BLaER1 (cell line): ENCODE measurements at regions not wholly inside any gene's neighbourhood (a gene's known extent, or its start where the extent isn't known, plus 50 kb on each side); places are given as distances from the start of the nearest gene placed in this dataset.

Experiments used
- H3K27ac ChIP-seq: shearing (Covaris generic); formaldehyde crosslinking; 2 replicates; pipeline ENCODE4 v1.8.1; 2022
- H3K27me3 ChIP-seq: shearing (Covaris generic); formaldehyde crosslinking; 2 replicates; pipeline ENCODE4 v1.8.1; 2022
- H3K36me3 ChIP-seq: shearing (Covaris generic); formaldehyde crosslinking; 2 replicates; pipeline ENCODE4 v1.8.1; 2022
- H3K4me1 ChIP-seq: shearing (Covaris generic); formaldehyde crosslinking; 2 replicates; pipeline ENCODE4 v1.8.1; 2022
- H3K4me2 ChIP-seq: shearing (Covaris generic); formaldehyde crosslinking; 2 replicates; pipeline ENCODE4 v1.8.1; 2022
- H3K4me3 ChIP-seq: shearing (Covaris generic); formaldehyde crosslinking; 2 replicates; pipeline ENCODE4 v1.8.1; 2022
- H3K9ac ChIP-seq: shearing (Covaris generic); formaldehyde crosslinking; 2 replicates; pipeline ENCODE4 v1.8.1; 2022
- H3K9me3 ChIP-seq: shearing (Covaris generic); formaldehyde crosslinking; 2 replicates; pipeline ENCODE4 v1.8.1; 2022
- H4K20me1 ChIP-seq: shearing (Covaris generic); formaldehyde crosslinking; 2 replicates; pipeline ENCODE4 v1.8.1; 2022
- Cebpa-rat ChIP-seq: shearing (Covaris generic); IDR thresholded peaks from 2 replicates; pipeline ENCODE4 v1.8.1; 2022

- H3K9ac ChIP-seq = no peak overlapping the region
- H3K27me3 ChIP-seq = no peaks in the 10 kb centered on the region
- no peaks in the 10 kb centered on the region for H3K9me3 ChIP-seq
- no peak for TF ChIP-seq Cebpa-rat
- no peaks in the 10 kb centered on the region for H3K36me3 ChIP-seq
- H3K27ac ChIP-seq = no peak overlapping the region
- no peak overlapping the region for H3K4me3 ChIP-seq
- H3K4me1 ChIP-seq = peaks cover 46% of the 10 kb centered on the region
- no peaks in the 10 kb centered on the region for H4K20me1 ChIP-seq
- H3K4me2 ChIP-seq = peak overlapping the region; percentile 35; the same call in 1 of the 2 replicates
Observed at GRCh38 chr6:6971369-6971768, 136.4 kb upstream of the RREB1 start.

GRCh38 chr6:6972456-6972855 lies 135.3 kb upstream of the RREB1 start:
- Histone ChIP-seq H3K4me3 (no peak overlapping the region), H3K9ac (no peak overlapping the region), H3K27ac (no peak overlapping the region), H3K4me1 (peaks cover 57% of the 10 kb centered on the region), H3K9me3 (no peaks in the 10 kb centered on the region), H3K36me3 (no peaks in the 10 kb centered on the region), H3K4me2 (no peak overlapping the region), H3K27me3 (no peaks in the 10 kb centered on the region), H4K20me1 (no peaks in the 10 kb centered on the region)
- no peak for TF ChIP-seq Cebpa-rat

GRCh38 chr6:6973721-6974120 lies 134.0 kb upstream of the RREB1 start:
- 0 out of 2 replicates have a peak overlapping the region, but pooled peaks have one; percentile 5 for H3K4me2 ChIP-seq
- H3K27ac ChIP-seq = no peak overlapping the region
- peaks cover 69% of the 10 kb centered on the region for H3K4me1 ChIP-seq
- TF ChIP-seq Cebpa-rat = no peak
- H4K20me1 ChIP-seq = no peaks in the 10 kb centered on the region
- no peak overlapping the region for H3K9ac ChIP-seq
- no peaks in the 10 kb centered on the region for H3K27me3 ChIP-seq
- no peaks in the 10 kb centered on the region for H3K36me3 ChIP-seq
- H3K4me3 ChIP-seq = no peak overlapping the region
- no peaks in the 10 kb centered on the region for H3K9me3 ChIP-seq

- Histone ChIP-seq H3K4me2 (peak overlapping the region; percentile 65), H3K4me1 (peaks cover 65% of the 10 kb centered on the region), H3K4me3 (no peak overlapping the region), H3K9me3 (no peaks in the 10 kb centered on the region), H4K20me1 (no peaks in the 10 kb centered on the region), H3K27ac (peak overlapping the region; percentile 2; the same call in 1 of the 2 replicates), H3K9ac (no peak overlapping the region), H3K27me3 (no peaks in the 10 kb centered on the region), H3K36me3 (no peaks in the 10 kb centered on the region)
- TF ChIP-seq Cebpa-rat = no peak
Observed at GRCh38 chr6:6975459-6976111, 132.2 kb upstream of the RREB1 start.

- no peak for TF ChIP-seq Cebpa-rat
- peak overlapping the region; percentile 55 for H3K27ac ChIP-seq
- H3K4me1 ChIP-seq = peaks cover 59% of the 10 kb centered on the region
- no peaks in the 10 kb centered on the region for H4K20me1 ChIP-seq
- H3K27me3 ChIP-seq = no peaks in the 10 kb centered on the region
- no peak overlapping the region for H3K4me3 ChIP-seq
- no peaks in the 10 kb centered on the region for H3K9me3 ChIP-seq
- H3K4me2 ChIP-seq = peak overlapping the region; percentile 65
- no peaks in the 10 kb centered on the region for H3K36me3 ChIP-seq
- no peak overlapping the region for H3K9ac ChIP-seq
Observed at GRCh38 chr6:6976193-6976592, 131.6 kb upstream of the RREB1 start.

GRCh38 chr6:6978731-6979130 lies 129.0 kb upstream of the RREB1 start:
- H3K4me1 ChIP-seq = peaks cover 50% of the 10 kb centered on the region
- no peak for TF ChIP-seq Cebpa-rat
- no peaks in the 10 kb centered on the region for H3K36me3 ChIP-seq
- no peaks in the 10 kb centered on the region for H4K20me1 ChIP-seq
- H3K27me3 ChIP-seq = no peaks in the 10 kb centered on the region
- H3K4me3 ChIP-seq = no peak overlapping the region
- no peak overlapping the region for H3K9ac ChIP-seq
- H3K4me2 ChIP-seq = no peak overlapping the region
- no peaks in the 10 kb centered on the region for H3K9me3 ChIP-seq
- no peak overlapping the region for H3K27ac ChIP-seq

- no peak overlapping the region for H3K4me3 ChIP-seq
- TF ChIP-seq Cebpa-rat = no peak
- no peak overlapping the region for H3K4me2 ChIP-seq
Observed at GRCh38 chr6:6980999-6981597, 126.7 kb upstream of the RREB1 start.

GRCh38 chr6:6981681-6982322 lies 126.0 kb upstream of the RREB1 start:
- TF ChIP-seq Cebpa-rat = no peak
- Histone ChIP-seq H3K4me3 (no peak overlapping the region), H3K4me1 (peaks cover 41% of the 10 kb centered on the region), H3K27me3 (no peaks in the 10 kb centered on the region), H3K9ac (no peak overlapping the region), H3K4me2 (no peak overlapping the region), H3K36me3 (no peaks in the 10 kb centered on the region), H3K27ac (no peak overlapping the region), H3K9me3 (no peaks in the 10 kb centered on the region), H4K20me1 (no peaks in the 10 kb centered on the region)

More at GRCh38 chr6:6980999-6981597, 126.7 kb upstream of the RREB1 start:
- no peak overlapping the region for H3K27ac ChIP-seq
- H3K4me1 ChIP-seq = peaks cover 41% of the 10 kb centered on the region
- H3K36me3 ChIP-seq = no peaks in the 10 kb centered on the region
- no peak overlapping the region for H3K9ac ChIP-seq
- no peaks in the 10 kb centered on the region for H4K20me1 ChIP-seq
- no peaks in the 10 kb centered on the region for H3K9me3 ChIP-seq
- no peaks in the 10 kb centered on the region for H3K27me3 ChIP-seq

GRCh38 chr6:6982663-6983062 lies 125.1 kb upstream of the RREB1 start:
- H3K4me2 ChIP-seq = no peak overlapping the region
- H3K4me3 ChIP-seq = no peak overlapping the region
- no peaks in the 10 kb centered on the region for H3K27me3 ChIP-seq
- no peak overlapping the region for H3K27ac ChIP-seq
- TF ChIP-seq Cebpa-rat = no peak
- no peaks in the 10 kb centered on the region for H3K9me3 ChIP-seq
- H4K20me1 ChIP-seq = no peaks in the 10 kb centered on the region
- H3K36me3 ChIP-seq = no peaks in the 10 kb centered on the region
- peaks cover 41% of the 10 kb centered on the region for H3K4me1 ChIP-seq
- H3K9ac ChIP-seq = no peak overlapping the region
